GM19468 (cell line): ENCODE measurements at regions not wholly inside any gene's neighbourhood (a gene's known extent, or its start where the extent isn't known, plus 50 kb on each side); places are given as distances from the start of the nearest gene placed in this dataset.

Source experiments
- ATAC-seq: cut with Tn5 transposase; IDR thresholded peaks from one replicate; pipeline ENCODE4 v1.9.1; 2021; ENCODE audit warnings: mild to moderate bottlenecking, moderate library complexity, moderate number of reproducible peaks; ENCODE audit not compliant: unreplicated experiment; ENCODE audit errors: extremely low read depth

GRCh38 chr10:69715899-69716606, 85.7 kb upstream of the COL13A1 start:
- ATAC-seq = no peak

GRCh38 chr10:69716711-69717560, 84.8 kb upstream of the COL13A1 start:
- no peak for ATAC-seq

- ATAC-seq = no peak
These were observed 82.8 kb upstream of the COL13A1 start for GRCh38 chr10:69718951-69719350.

GRCh38 chr10:69721690-69722310, 79.9 kb upstream of the COL13A1 start:
- ATAC-seq = no peak

- ATAC-seq = no peak
These were observed 78.1 kb upstream of the COL13A1 start for GRCh38 chr10:69723653-69724052.

- no peak for ATAC-seq
These were observed 74.9 kb upstream of the COL13A1 start for GRCh38 chr10:69726850-69727249.

- no peak for ATAC-seq
These were observed 73.3 kb upstream of the COL13A1 start for GRCh38 chr10:69728335-69728870.

- ATAC-seq = no peak
These were observed 72.2 kb upstream of the COL13A1 start for GRCh38 chr10:69729326-69730048.

GRCh38 chr10:69730251-69731156, 71.2 kb upstream of the COL13A1 start:
- no peak for ATAC-seq

GRCh38 chr10:69731184-69731583, 70.5 kb upstream of the COL13A1 start:
- no peak for ATAC-seq

GRCh38 chr10:69731698-69732097, 70.0 kb upstream of the COL13A1 start:
- no peak for ATAC-seq

GRCh38 chr10:69732147-69732825, 69.4 kb upstream of the COL13A1 start:
- no peak for ATAC-seq

GRCh38 chr10:69732826-69733150, 68.9 kb upstream of the COL13A1 start:
- ATAC-seq = no peak

- ATAC-seq = no peak
These were observed 67.9 kb upstream of the COL13A1 start for GRCh38 chr10:69733791-69734261.

GRCh38 chr10:69734416-69734796, 67.3 kb upstream of the COL13A1 start:
- no peak for ATAC-seq

GRCh38 chr10:69734797-69735468, 66.8 kb upstream of the COL13A1 start:
- ATAC-seq = no peak

- ATAC-seq = no peak
These were observed 64.6 kb upstream of the COL13A1 start for GRCh38 chr10:69736886-69737641.
